ENCODE measurements at regions not wholly inside any gene's neighbourhood (a gene's known extent, or its start where the extent isn't known, plus 50 kb on each side); places are given as distances from the start of the nearest gene placed in this dataset.

DNA sequence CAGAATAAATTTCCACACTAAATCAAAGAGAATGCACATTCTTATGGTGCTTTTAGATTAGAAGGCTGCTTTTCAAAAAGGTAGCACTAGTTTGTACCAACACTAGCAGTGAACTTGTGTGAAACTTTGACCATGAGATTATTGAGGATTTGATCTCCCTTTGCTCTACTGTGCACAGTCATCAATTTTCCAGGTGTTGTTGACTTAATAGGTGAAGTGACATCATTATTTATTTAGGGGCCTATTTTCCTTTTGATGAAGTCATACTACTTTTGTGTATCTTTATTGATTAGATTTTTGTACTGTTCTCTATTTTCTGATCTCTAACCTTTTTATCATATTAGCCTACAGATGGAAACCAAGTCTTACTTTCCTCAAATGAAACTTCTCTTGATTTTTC is 507.9 kb upstream of the LCORL start:
- Histone ChIP-seq H3K4me3 (no peak overlapping the region), H2AFZ (ENCODE audit: control insufficient read depth, low read depth, low read length) (no peak overlapping the region), H3K9me3 (replicated peaks; ENCODE audit: control insufficient read depth, insufficient read depth, low read length) (no peaks in the 10 kb centered on the region), H3K27me3 (replicated peaks in 1 of 2; ENCODE audit: control insufficient read depth in 2 of 2, insufficient read depth in 2 of 2, low read length in 1 of 2) (no peaks in the 10 kb centered on the region), H3K4me1 (ENCODE audit: control insufficient read depth, insufficient read depth, low read length) (no peaks in the 10 kb centered on the region), H3K79me2 (ENCODE audit: control insufficient read depth, insufficient read depth, low read length) (no peaks in the 10 kb centered on the region), H4K20me1 (ENCODE audit: control insufficient read depth, insufficient read depth) (no peaks in the 10 kb centered on the region), H3K4me2 (ENCODE audit: control insufficient read depth, insufficient read depth) (no peak overlapping the region), H3K27ac (ENCODE audit: control insufficient read depth, insufficient read depth) (no peak overlapping the region), H3K9ac (ENCODE audit: control insufficient read depth, insufficient read depth, low read length) (no peak overlapping the region), H3K36me3 (ENCODE audit: control insufficient read depth in 2 of 2, insufficient read depth in 2 of 2, low read length in 1 of 2) (no peaks in the 10 kb centered on the region)
- DNase-seq (ENCODE audit: low read depth, low spot score) (no peak), ATAC-seq (no peak), FAIRE-seq (no peak)
- RAD21 ChIA-PET (ENCODE audit: unreplicated experiment), result no interaction called here
- BruUV-seq (replicated peaks), result no TSS peak
- SMC1A ChIA-PET (ENCODE audit: uncharacterized antibody, unreplicated experiment), result interaction anchor here (0.7 kb wide), 1 partner anchor 83 kb away, joined by 5 read pairs; no protein-coding TSS in a partner anchor
- intact Hi-C loops (cut with micrococcal nuclease; ENCODE audit: unreplicated experiment), result no loop called here
- POLR2A ChIA-PET, result no interaction called here
- in situ Hi-C loops (cut with MboI), result no loop called here
- CTCF ChIA-PET, result no interaction called here
- TF ChIP-seq RELA (IDR thresholded peaks at IDR 0.05; ENCODE audit: borderline replicate concordance, partially characterized antibody) (no peak), IRF3 (IDR thresholded peaks at IDR 0.05) (no peak), TARDBP (IDR thresholded peaks at IDR 0.05; ENCODE audit: borderline replicate concordance) (no peak), ATF7 (IDR thresholded peaks at IDR 0.05; ENCODE audit: low read depth) (no peak), ESRRA (IDR thresholded peaks at IDR 0.05; ENCODE audit: low read length) (no peak), RFX5 (IDR thresholded peaks at IDR 0.05; ENCODE audit: low read depth, low read length) (no peak), PRDM15 (CRISPR knock-in tag; IDR thresholded peaks at IDR 0.05) (no peak), HSF1 (IDR thresholded peaks at IDR 0.05; ENCODE audit: low read depth, low read length) (no peak), ZNF217 (IDR thresholded peaks at IDR 0.05) (no peak), JUND (IDR thresholded peaks at IDR 0.05; ENCODE audit: low read depth, low read length) (no peak)
- TF ChIP-seq, protein P1, sequence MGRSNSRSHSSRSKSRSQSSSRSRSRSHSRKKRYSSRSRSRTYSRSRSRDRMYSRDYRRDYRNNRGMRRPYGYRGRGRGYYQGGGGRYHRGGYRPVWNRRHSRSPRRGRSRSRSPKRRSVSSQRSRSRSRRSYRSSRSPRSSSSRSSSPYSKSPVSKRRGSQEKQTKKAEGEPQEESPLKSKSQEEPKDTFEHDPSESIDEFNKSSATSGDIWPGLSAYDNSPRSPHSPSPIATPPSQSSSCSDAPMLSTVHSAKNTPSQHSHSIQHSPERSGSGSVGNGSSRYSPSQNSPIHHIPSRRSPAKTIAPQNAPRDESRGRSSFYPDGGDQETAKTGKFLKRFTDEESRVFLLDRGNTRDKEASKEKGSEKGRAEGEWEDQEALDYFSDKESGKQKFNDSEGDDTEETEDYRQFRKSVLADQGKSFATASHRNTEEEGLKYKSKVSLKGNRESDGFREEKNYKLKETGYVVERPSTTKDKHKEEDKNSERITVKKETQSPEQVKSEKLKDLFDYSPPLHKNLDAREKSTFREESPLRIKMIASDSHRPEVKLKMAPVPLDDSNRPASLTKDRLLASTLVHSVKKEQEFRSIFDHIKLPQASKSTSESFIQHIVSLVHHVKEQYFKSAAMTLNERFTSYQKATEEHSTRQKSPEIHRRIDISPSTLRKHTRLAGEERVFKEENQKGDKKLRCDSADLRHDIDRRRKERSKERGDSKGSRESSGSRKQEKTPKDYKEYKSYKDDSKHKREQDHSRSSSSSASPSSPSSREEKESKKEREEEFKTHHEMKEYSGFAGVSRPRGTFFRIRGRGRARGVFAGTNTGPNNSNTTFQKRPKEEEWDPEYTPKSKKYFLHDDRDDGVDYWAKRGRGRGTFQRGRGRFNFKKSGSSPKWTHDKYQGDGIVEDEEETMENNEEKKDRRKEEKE (IDR thresholded peaks at IDR 0.05), result no peak

Measured in GM12878 (cell line).